Transverse colon (tissue), 4 donors: ENCODE measurements at regions not wholly inside any gene's neighbourhood (a gene's known extent, or its start where the extent isn't known, plus 50 kb on each side); places are given as distances from the start of the nearest gene placed in this dataset.

Experiments used
- POLR2A ChIP-seq: fragments of 450-650 bp; IDR thresholded peaks from one replicate; pipeline ENCODE4 v1.6.1; 2016; ENCODE audit warnings: antibody characterized with exemption, mild to moderate bottlenecking, moderate library complexity
- POLR2AphosphoS5 ChIP-seq, 3 donors: sonication (generic); formaldehyde crosslinking; IDR thresholded peaks; one replicate each; pipeline ENCODE4 v1.6.1; 2016; ENCODE audit warnings: antibody characterized with exemption in 3 of 3
- TF ChIP-seq, protein P1 (sequence below), 5 experiments: fragments of 200-600 bp in 3 of 5; fragments of 450-650 bp in 2 of 5; sonication (generic) in 3 of 5; IDR thresholded peaks; 1 replicate in 2 of 5; 2 replicates in 3 of 5; pipeline ENCODE4 v1.5.1; 2016 to 2017; ENCODE audit warnings: antibody characterized with exemption in 5 of 5, inconsistent platforms in 3 of 5, mild to moderate bottlenecking in 2 of 5, moderate library complexity in 1 of 5

DNA sequence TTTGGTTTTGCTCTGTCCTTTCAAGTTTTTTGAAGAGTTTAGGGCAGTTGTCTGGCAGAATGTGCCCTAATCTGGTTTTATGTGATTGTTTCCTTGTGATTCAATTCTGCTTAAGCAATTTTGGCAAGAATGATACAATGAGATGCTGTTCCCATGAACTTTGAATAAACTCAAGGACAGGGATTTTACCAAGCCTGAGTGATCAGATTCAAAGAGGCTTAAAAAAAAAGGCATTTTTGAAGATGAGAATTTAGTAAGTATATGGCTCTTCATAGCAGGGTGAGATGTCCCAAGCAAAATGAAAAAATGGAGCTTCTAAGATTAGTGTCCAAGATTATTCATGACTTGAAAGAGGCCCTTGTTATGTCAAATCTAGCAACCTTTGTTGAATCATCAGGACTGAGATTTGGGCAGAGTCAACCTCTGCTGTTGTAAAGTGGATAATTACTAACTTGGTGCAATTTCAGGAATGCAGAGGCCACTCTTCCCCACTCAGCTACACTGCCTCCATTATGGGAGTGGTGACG, 180.6 kb upstream of the NUDT4 start:
- TF ChIP-seq, protein P1, sequence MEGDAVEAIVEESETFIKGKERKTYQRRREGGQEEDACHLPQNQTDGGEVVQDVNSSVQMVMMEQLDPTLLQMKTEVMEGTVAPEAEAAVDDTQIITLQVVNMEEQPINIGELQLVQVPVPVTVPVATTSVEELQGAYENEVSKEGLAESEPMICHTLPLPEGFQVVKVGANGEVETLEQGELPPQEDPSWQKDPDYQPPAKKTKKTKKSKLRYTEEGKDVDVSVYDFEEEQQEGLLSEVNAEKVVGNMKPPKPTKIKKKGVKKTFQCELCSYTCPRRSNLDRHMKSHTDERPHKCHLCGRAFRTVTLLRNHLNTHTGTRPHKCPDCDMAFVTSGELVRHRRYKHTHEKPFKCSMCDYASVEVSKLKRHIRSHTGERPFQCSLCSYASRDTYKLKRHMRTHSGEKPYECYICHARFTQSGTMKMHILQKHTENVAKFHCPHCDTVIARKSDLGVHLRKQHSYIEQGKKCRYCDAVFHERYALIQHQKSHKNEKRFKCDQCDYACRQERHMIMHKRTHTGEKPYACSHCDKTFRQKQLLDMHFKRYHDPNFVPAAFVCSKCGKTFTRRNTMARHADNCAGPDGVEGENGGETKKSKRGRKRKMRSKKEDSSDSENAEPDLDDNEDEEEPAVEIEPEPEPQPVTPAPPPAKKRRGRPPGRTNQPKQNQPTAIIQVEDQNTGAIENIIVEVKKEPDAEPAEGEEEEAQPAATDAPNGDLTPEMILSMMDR (IDR thresholded peaks at IDR 0.05): no peak
- no peak for TF ChIP-seq POLR2AphosphoS5 (IDR thresholded peaks at IDR 0.05)
- TF ChIP-seq POLR2A: no peak
